ENCODE measurements at regions not wholly inside any gene's neighbourhood (a gene's known extent, or its start where the extent isn't known, plus 50 kb on each side); places are given as distances from the start of the nearest gene placed in this dataset.
"Not testable (repeated sequence)": the region's sequence is repeated elsewhere in the genome, so short reads cannot be mapped to it uniquely, and the experiment has no call there.

- no peak for TF ChIP-seq CTCF (IDR thresholded peaks at IDR 0.05)
- no peak for ATAC-seq (ENCODE audit: low FRiP score)
- no peak for DNase-seq (ENCODE audit: low spot score)
Measured at GRCh38 chr21:7947422-7947821, 2574.0 kb upstream of the TPTE start.

- not testable (repeated sequence) for DNase-seq (ENCODE audit: low spot score); ATAC-seq (ENCODE audit: low FRiP score)
Measured at GRCh38 chr21:7948727-7949126, 2572.7 kb upstream of the TPTE start.

- not testable (repeated sequence) for ATAC-seq (ENCODE audit: low FRiP score); DNase-seq (ENCODE audit: low spot score)
Measured at GRCh38 chr21:7949882-7950281, 2571.5 kb upstream of the TPTE start.

- no peak for TF ChIP-seq CTCF (IDR thresholded peaks at IDR 0.05)
Measured at GRCh38 chr21:7951854-7952519, 2569.4 kb upstream of the TPTE start.

DNA sequence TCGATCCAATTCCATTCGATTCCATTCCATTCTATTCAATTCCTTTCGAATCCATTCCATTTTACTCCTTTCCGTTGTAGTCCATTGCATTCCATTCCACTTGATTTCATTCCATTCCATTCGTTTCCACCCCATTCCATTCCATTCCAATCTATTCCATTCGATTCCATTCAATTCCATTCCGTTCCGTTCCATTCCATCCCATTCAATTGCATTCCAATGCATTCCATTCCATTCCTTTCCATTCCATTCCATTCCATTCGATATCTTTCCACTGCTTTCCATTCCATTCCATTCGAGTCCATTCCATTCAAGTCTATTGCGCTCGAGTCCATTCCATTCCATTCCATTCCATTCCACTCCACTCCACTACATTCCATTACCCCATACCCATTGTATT, 2568.7 kb upstream of the TPTE start:
- DNase-seq (ENCODE audit: low spot score) (no peak), ATAC-seq (ENCODE audit: low FRiP score) (no peak)
- TF ChIP-seq CTCF (IDR thresholded peaks at IDR 0.05) = no peak

More at GRCh38 chr21:7951854-7952519, 2569.4 kb upstream of the TPTE start:
- no peak for DNase-seq (ENCODE audit: low spot score)
- no peak for ATAC-seq (ENCODE audit: low FRiP score)

GRCh38 chr21:7953058-7953457, 2568.3 kb upstream of the TPTE start:
- no peak for DNase-seq (ENCODE audit: low spot score)
- ATAC-seq (ENCODE audit: low FRiP score) = no peak
- no peak for TF ChIP-seq CTCF (IDR thresholded peaks at IDR 0.05)

DNA sequence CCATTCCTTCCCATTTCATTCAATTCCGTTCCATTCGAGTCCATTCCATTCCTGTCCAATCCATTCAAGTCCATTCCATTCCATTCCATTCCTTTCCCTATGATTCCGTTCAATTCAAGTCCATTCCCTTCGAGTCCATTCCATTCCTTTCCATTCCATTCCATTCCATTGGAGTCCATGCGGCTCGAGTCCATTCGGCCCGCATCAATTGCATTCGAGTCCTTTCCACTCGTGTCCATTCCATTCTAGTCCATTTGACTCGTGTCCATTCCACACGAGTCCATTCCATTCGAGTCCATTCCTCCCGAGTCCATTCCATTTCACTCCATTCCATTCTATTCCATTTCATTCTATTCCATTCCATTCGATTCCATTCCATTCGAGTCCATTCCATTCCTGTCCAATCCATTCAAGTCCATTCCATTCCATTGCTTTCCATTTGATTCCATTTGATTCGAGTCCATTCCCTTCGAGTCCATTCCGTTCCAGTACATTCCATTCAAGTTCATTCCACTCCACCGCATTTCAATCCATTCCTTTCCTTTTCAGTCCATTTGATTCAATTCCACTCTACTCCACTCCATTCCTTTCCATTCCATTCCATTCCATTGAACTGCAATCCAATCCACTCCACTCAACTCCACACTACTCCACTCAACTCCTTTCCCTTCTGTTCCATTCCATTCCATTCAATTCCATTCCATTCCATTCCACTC, 2565.9 kb upstream of the TPTE start:
- not testable (repeated sequence) for DNase-seq (ENCODE audit: low spot score); ATAC-seq (ENCODE audit: low FRiP score)

DNA sequence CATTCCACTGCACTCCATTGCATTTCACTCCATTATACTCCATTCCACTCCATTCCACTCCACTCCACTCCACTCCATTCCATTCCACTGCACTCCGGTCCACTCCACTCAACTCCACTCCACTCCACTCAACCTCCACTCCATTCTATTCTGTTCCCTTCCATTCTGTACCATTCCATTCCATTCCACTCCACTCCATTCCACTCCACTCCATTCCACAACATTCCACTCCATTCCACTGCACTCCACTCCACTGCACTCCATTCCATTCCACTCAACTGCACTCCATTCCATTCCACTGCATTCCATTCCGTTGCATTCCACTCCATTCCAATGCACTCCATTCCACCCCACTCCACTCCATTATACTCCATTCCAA, 2565.3 kb upstream of the TPTE start:
- peak; percentile 42 for ATAC-seq (ENCODE audit: low FRiP score)
- not testable (repeated sequence) for DNase-seq (ENCODE audit: low spot score)

- peak; percentile 12 for ATAC-seq (ENCODE audit: low FRiP score)
Measured at GRCh38 chr21:7956998-7957712, 2564.2 kb upstream of the TPTE start.

More at GRCh38 chr21:7956998-7957712, 2564.2 kb upstream of the TPTE start:
- not testable (repeated sequence) for DNase-seq (ENCODE audit: low spot score)

Measured in omental fat pad (tissue), 3 donors.